ENCODE measurements at regions not wholly inside any gene's neighbourhood (a gene's known extent, or its start where the extent isn't known, plus 50 kb on each side); places are given as distances from the start of the nearest gene placed in this dataset.
"Not testable (repeated sequence)": the region's sequence is repeated elsewhere in the genome, so short reads cannot be mapped to it uniquely, and the experiment has no call there.

GRCh38 chr4:30094887-30095286, 625.3 kb upstream of the PCDH7 start:
- TF ChIP-seq CTCF (IDR thresholded peaks at IDR 0.05; ENCODE audit: poor library complexity, severe bottlenecking), result no peak
- H3K27ac ChIP-seq (ENCODE audit: poor library complexity, severe bottlenecking), result no peak overlapping the region
- no peaks in the 10 kb centered on the region for H3K27me3 ChIP-seq (ENCODE audit: insufficient read depth, poor library complexity, severe bottlenecking)
- no peak for DNase-seq (ENCODE audit: low spot score)
- H3K4me1 ChIP-seq (ENCODE audit: insufficient read depth, poor library complexity, severe bottlenecking), result no peaks in the 10 kb centered on the region
- no peaks in the 10 kb centered on the region for H3K9me3 ChIP-seq (ENCODE audit: severe bottlenecking)
- H3K36me3 ChIP-seq (ENCODE audit: low read depth), result no peaks in the 10 kb centered on the region
- no peak overlapping the region for H3K4me3 ChIP-seq (ENCODE audit: severe bottlenecking)
- peak; percentile 45; the same call in 2 of the 3 replicates for ATAC-seq (ENCODE audit: low read depth)

GRCh38 chr4:30103455-30103854, 616.7 kb upstream of the PCDH7 start:
- H3K4me1 ChIP-seq (ENCODE audit: insufficient read depth, poor library complexity, severe bottlenecking), result peaks cover 11% of the 10 kb centered on the region
- H3K36me3 ChIP-seq (ENCODE audit: low read depth), result no peaks in the 10 kb centered on the region
- H3K27me3 ChIP-seq (ENCODE audit: insufficient read depth, poor library complexity, severe bottlenecking), result no peaks in the 10 kb centered on the region
- ATAC-seq (ENCODE audit: low read depth), result peak; percentile 82
- H3K27ac ChIP-seq (ENCODE audit: poor library complexity, severe bottlenecking), result peak overlapping the region; percentile 50
- no peak for DNase-seq (ENCODE audit: low spot score)
- TF ChIP-seq CTCF (IDR thresholded peaks at IDR 0.05; ENCODE audit: poor library complexity, severe bottlenecking), result no peak
- no peak overlapping the region for H3K4me3 ChIP-seq (ENCODE audit: severe bottlenecking)
- H3K9me3 ChIP-seq (ENCODE audit: severe bottlenecking), result no peaks in the 10 kb centered on the region

DNA sequence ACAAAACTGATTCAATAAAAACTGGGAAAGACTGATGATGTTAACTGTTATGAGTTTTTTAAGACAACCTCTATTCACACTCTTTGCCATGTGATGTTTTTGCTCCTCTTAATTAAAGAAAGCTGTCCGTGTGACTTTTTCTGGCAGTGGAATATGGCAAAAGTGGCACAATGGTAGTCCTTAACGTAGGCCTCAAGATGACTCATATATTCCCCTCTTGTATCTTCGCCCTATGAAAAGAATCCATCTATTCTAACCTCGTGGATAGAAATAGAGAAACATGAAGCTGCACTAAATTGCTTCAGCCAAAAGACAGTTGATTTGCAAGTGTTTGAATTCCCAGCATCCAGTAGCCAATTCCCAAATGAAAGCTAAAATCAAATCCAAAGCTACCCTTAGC, 603.8 kb upstream of the PCDH7 start:
- no peaks in the 10 kb centered on the region for H3K27me3 ChIP-seq (ENCODE audit: insufficient read depth, poor library complexity, severe bottlenecking)
- H3K4me1 ChIP-seq (ENCODE audit: insufficient read depth, poor library complexity, severe bottlenecking), result no peaks in the 10 kb centered on the region
- ATAC-seq (ENCODE audit: low read depth), result no peak
- H3K4me3 ChIP-seq (ENCODE audit: severe bottlenecking), result no peak overlapping the region
- no peak for DNase-seq (ENCODE audit: low spot score)
- no peaks in the 10 kb centered on the region for H3K36me3 ChIP-seq (ENCODE audit: low read depth)
- no peak overlapping the region for H3K27ac ChIP-seq (ENCODE audit: poor library complexity, severe bottlenecking)
- no peaks in the 10 kb centered on the region for H3K9me3 ChIP-seq (ENCODE audit: severe bottlenecking)
- TF ChIP-seq CTCF (IDR thresholded peaks at IDR 0.05; ENCODE audit: poor library complexity, severe bottlenecking), result no peak

DNA sequence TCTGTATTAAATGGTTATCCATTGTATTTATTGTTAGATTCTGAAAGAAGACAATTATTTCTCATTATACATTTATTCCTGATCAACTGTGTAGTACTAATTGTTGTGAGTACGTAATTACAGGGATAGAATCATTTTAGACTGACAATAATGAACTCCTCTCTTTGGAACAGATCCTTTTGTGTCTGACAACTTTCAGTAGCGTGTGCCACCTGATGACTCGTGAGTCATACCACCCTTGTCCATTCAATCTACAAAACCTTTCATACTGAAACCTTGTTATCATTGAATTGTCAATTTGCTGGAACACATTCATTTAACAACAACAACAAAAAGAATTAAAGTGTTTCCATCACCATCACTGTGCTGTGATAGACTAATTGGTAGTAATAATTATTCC, 602.7 kb upstream of the PCDH7 start:
- no peaks in the 10 kb centered on the region for H3K27me3 ChIP-seq (ENCODE audit: insufficient read depth, poor library complexity, severe bottlenecking)
- no peak overlapping the region for H3K27ac ChIP-seq (ENCODE audit: poor library complexity, severe bottlenecking)
- H3K36me3 ChIP-seq (ENCODE audit: low read depth), result no peaks in the 10 kb centered on the region
- DNase-seq (ENCODE audit: low spot score) (no peak), ATAC-seq (ENCODE audit: low read depth) (no peak)
- H3K4me1 ChIP-seq (ENCODE audit: insufficient read depth, poor library complexity, severe bottlenecking), result no peaks in the 10 kb centered on the region
- H3K4me3 ChIP-seq (ENCODE audit: severe bottlenecking), result no peak overlapping the region
- H3K9me3 ChIP-seq (ENCODE audit: severe bottlenecking), result no peaks in the 10 kb centered on the region
- TF ChIP-seq CTCF (IDR thresholded peaks at IDR 0.05; ENCODE audit: poor library complexity, severe bottlenecking), result no peak

DNA sequence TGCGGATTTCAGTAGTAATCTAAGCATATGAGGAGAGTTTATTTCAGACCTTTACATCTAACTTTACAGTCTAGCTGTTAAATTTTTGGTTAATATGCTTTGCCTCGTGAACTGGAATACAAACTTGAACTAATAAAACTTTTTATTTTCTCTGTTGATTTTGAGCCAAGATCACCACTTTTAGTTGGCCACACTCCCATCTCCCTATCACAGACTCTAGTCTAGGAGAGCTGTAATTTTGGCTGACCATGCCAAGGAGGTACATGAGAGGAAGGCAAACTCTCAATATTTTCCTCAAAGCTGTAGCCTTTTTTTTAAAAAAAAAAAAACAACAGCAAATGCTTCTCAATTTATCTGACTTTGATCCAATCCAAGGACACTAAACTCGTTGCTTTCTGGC, 597.5 kb upstream of the PCDH7 start:
- Histone ChIP-seq H3K9me3 (ENCODE audit: severe bottlenecking) (no peaks in the 10 kb centered on the region), H3K27ac (ENCODE audit: poor library complexity, severe bottlenecking) (no peak overlapping the region), H3K4me3 (ENCODE audit: severe bottlenecking) (no peak overlapping the region), H3K4me1 (ENCODE audit: insufficient read depth, poor library complexity, severe bottlenecking) (no peaks in the 10 kb centered on the region), H3K36me3 (ENCODE audit: low read depth) (no peaks in the 10 kb centered on the region), H3K27me3 (ENCODE audit: insufficient read depth, poor library complexity, severe bottlenecking) (no peaks in the 10 kb centered on the region)
- ATAC-seq (ENCODE audit: low read depth), result no peak
- no peak for DNase-seq (ENCODE audit: low spot score)
- TF ChIP-seq CTCF (IDR thresholded peaks at IDR 0.05; ENCODE audit: poor library complexity, severe bottlenecking), result no peak

GRCh38 chr4:30124621-30125020, 595.5 kb upstream of the PCDH7 start:
- not testable (repeated sequence) for ATAC-seq (ENCODE audit: low read depth); H3K9me3 ChIP-seq (ENCODE audit: severe bottlenecking); H3K27me3 ChIP-seq (ENCODE audit: insufficient read depth, poor library complexity, severe bottlenecking); DNase-seq (ENCODE audit: low spot score); H3K36me3 ChIP-seq (ENCODE audit: low read depth); H3K27ac ChIP-seq (ENCODE audit: poor library complexity, severe bottlenecking); H3K4me1 ChIP-seq (ENCODE audit: insufficient read depth, poor library complexity, severe bottlenecking); H3K4me3 ChIP-seq (ENCODE audit: severe bottlenecking)

Measured in RWPE2 (cell line).